ENCODE measurements at regions not wholly inside any gene's neighbourhood (a gene's known extent, or its start where the extent isn't known, plus 50 kb on each side); places are given as distances from the start of the nearest gene placed in this dataset.
"Not testable (repeated sequence)": the region's sequence is repeated elsewhere in the genome, so short reads cannot be mapped to it uniquely, and the experiment has no call there.

DNA sequence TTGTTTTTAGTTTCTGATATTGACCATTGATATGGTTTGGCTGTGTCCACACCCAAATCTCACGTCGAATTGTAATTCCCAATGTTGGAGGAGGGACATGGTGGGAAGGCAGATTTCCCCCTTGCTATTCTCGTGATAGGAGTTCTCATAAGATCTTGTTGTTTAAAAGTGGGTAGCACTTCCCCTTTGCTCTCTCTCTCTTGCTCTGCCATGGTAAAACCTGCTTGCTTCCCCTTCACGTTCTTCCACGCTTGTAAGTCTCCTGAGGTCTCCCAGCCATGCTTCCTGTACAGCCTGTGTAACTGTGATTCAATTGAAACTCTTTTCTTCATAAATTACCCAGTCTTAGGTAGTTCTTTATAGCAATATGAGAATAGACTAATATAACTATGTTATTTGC lies 203.6 kb upstream of the CHORDC1 start:
- H2AFZ ChIP-seq (ENCODE audit: insufficient read depth, low read depth, low read length, poor library complexity, severe bottlenecking) = no peak overlapping the region
- Mint-ChIP-seq H3K27me3 (ENCODE audit: low read depth in 3 of 3) (peaks cover 0 to 2% (median 0%) of the 10 kb centered on the region in 3 donors), H3K9me3 (peaks cover 0 to 6% (median 3%) of the 10 kb centered on the region in 7 donors), H3K4me1 (no peaks in the 10 kb centered on the region), H3K27ac (no peak overlapping the region), H3K4me3 (no peak overlapping the region), H3K36me3 (no peaks in the 10 kb centered on the region)
- H3K4me2 ChIP-seq (replicated peaks; ENCODE audit: extremely low read depth, low read length, poor library complexity, severe bottlenecking) = no peak overlapping the region
- H3K9ac ChIP-seq (ENCODE audit: insufficient read depth, low read length, poor library complexity, severe bottlenecking) = no peak overlapping the region
- H3K4me3 ChIP-seq (replicated peaks in 1 of 3; ENCODE audit: low read depth in 2 of 3, low read length in 3 of 3) = no peak overlapping the region
- H3K27ac ChIP-seq (ENCODE audit: low read depth in 1 of 2, low read length in 2 of 2) = no peak overlapping the region
- no peaks in the 10 kb centered on the region for H4K20me1 ChIP-seq (ENCODE audit: insufficient read depth, low read length)
- no CpG with 5 or more reads among the region's 5 CpGs for WGBS (ENCODE audit: insufficient coverage)
- DNase-seq = no peak
- H3K9me3 ChIP-seq (replicated peaks in 1 of 2; ENCODE audit: control insufficient read depth in 1 of 2, insufficient read depth in 1 of 2, low read length in 2 of 2) = no peaks in the 10 kb centered on the region
- no peaks in the 10 kb centered on the region for H3K79me2 ChIP-seq (ENCODE audit: insufficient read depth, low read length)
- no peaks in the 10 kb centered on the region for H3K36me3 ChIP-seq (replicated peaks in 1 of 2; ENCODE audit: control insufficient read depth in 1 of 2, insufficient read depth in 2 of 2, low read length in 2 of 2)
- no peaks in the 10 kb centered on the region for H3K27me3 ChIP-seq (ENCODE audit: control insufficient read depth in 2 of 2, insufficient read depth in 2 of 2, low read length in 2 of 2)
- TF ChIP-seq, protein P1, sequence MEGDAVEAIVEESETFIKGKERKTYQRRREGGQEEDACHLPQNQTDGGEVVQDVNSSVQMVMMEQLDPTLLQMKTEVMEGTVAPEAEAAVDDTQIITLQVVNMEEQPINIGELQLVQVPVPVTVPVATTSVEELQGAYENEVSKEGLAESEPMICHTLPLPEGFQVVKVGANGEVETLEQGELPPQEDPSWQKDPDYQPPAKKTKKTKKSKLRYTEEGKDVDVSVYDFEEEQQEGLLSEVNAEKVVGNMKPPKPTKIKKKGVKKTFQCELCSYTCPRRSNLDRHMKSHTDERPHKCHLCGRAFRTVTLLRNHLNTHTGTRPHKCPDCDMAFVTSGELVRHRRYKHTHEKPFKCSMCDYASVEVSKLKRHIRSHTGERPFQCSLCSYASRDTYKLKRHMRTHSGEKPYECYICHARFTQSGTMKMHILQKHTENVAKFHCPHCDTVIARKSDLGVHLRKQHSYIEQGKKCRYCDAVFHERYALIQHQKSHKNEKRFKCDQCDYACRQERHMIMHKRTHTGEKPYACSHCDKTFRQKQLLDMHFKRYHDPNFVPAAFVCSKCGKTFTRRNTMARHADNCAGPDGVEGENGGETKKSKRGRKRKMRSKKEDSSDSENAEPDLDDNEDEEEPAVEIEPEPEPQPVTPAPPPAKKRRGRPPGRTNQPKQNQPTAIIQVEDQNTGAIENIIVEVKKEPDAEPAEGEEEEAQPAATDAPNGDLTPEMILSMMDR (IDR thresholded peaks at IDR 0.05) = no peak
- intact Hi-C loops (cut with micrococcal nuclease) = no loop called here
- no peaks in the 10 kb centered on the region for H3K4me1 ChIP-seq (ENCODE audit: control insufficient read depth in 1 of 2, insufficient read depth in 2 of 2, low read length in 2 of 2)

DNA sequence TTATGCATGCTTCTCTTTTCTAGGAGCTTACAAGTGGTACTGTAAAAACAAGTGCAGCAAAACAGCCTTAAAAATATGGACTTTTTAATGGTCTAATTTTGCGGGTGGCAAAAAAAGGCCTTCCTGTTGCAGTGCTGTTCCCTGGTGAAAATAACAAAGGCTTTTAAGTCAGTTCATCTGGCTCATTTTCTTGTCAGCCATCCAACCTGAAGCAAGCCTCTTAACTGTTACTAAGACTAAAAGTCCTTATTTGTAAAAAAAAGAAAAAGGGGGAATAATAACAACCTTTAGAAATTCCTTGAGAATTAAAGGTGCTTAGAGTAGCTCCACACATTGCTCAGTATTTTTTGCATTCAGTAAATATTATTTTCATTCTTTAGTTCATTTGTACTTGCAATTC lies 200.5 kb upstream of the CHORDC1 start:
- TF ChIP-seq, protein P1 (IDR thresholded peaks at IDR 0.05) = no peak
- no peak overlapping the region for H3K27ac Mint-ChIP-seq

DNA sequence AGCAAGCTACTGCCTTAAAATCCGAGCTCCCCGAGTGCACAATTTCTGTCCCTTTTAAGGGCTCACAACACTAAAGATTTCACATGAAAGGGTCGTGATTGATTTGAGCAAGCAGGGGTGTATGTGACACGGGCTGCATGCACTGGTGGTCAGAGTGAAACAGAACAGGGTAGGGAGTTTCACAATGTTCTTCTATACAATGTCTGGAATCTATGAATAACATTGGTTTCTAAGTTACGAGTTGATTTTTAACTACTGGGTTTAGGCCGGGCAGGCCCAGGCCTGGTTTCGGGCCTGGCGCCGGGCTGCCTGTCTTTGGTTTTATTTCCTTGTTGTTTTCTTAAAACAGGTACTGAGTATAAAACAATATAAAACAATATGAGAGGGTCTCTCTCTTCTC lies 199.9 kb upstream of the CHORDC1 start:
- 92% methylated on average over 2 of the region's 9 CpGs for WGBS (ENCODE audit: insufficient coverage)
- H3K36me3 Mint-ChIP-seq; H4K20me1 ChIP-seq (ENCODE audit: insufficient read depth, low read length); intact Hi-C loops (cut with micrococcal nuclease); H3K4me1 ChIP-seq (ENCODE audit: control insufficient read depth in 1 of 2, insufficient read depth in 2 of 2, low read length in 2 of 2); H3K27ac Mint-ChIP-seq; H3K4me1 Mint-ChIP-seq; H3K4me3 Mint-ChIP-seq; DNase-seq; H3K9ac ChIP-seq (ENCODE audit: insufficient read depth, low read length, poor library complexity, severe bottlenecking); H3K36me3 ChIP-seq (replicated peaks in 1 of 2; ENCODE audit: control insufficient read depth in 1 of 2, insufficient read depth in 2 of 2, low read length in 2 of 2); H2AFZ ChIP-seq (ENCODE audit: insufficient read depth, low read depth, low read length, poor library complexity, severe bottlenecking); H3K27ac ChIP-seq (ENCODE audit: low read depth in 1 of 2, low read length in 2 of 2); H3K27me3 Mint-ChIP-seq (ENCODE audit: low read depth in 3 of 3); H3K27me3 ChIP-seq (ENCODE audit: control insufficient read depth in 2 of 2, insufficient read depth in 2 of 2, low read length in 2 of 2); H3K4me2 ChIP-seq (replicated peaks; ENCODE audit: extremely low read depth, low read length, poor library complexity, severe bottlenecking); H3K79me2 ChIP-seq (ENCODE audit: insufficient read depth, low read length); H3K9me3 Mint-ChIP-seq; H3K9me3 ChIP-seq (replicated peaks in 1 of 2; ENCODE audit: control insufficient read depth in 1 of 2, insufficient read depth in 1 of 2, low read length in 2 of 2); H3K4me3 ChIP-seq (replicated peaks in 1 of 3; ENCODE audit: low read depth in 2 of 3, low read length in 3 of 3): not testable (repeated sequence)

More for the DNA sequence above, 200.5 kb upstream of the CHORDC1 start:
- no peak overlapping the region for H3K27ac ChIP-seq (ENCODE audit: low read depth in 1 of 2, low read length in 2 of 2)
- Mint-ChIP-seq H3K36me3 (no peaks in the 10 kb centered on the region), H3K4me1 (no peaks in the 10 kb centered on the region), H3K4me3 (no peak overlapping the region), H3K9me3 (peaks cover 0 to 6% (median 3%) of the 10 kb centered on the region in 7 donors), H3K27me3 (ENCODE audit: low read depth in 3 of 3) (no peaks in the 10 kb centered on the region)
- no peak overlapping the region for H3K9ac ChIP-seq (ENCODE audit: insufficient read depth, low read length, poor library complexity, severe bottlenecking)
- no peaks in the 10 kb centered on the region for H3K9me3 ChIP-seq (replicated peaks in 1 of 2; ENCODE audit: control insufficient read depth in 1 of 2, insufficient read depth in 1 of 2, low read length in 2 of 2)
- no peaks in the 10 kb centered on the region for H3K4me1 ChIP-seq (ENCODE audit: control insufficient read depth in 1 of 2, insufficient read depth in 2 of 2, low read length in 2 of 2)
- no peak overlapping the region for H2AFZ ChIP-seq (ENCODE audit: insufficient read depth, low read depth, low read length, poor library complexity, severe bottlenecking)
- intact Hi-C loops (cut with micrococcal nuclease) = no loop called here
- no peak overlapping the region for H3K4me2 ChIP-seq (replicated peaks; ENCODE audit: extremely low read depth, low read length, poor library complexity, severe bottlenecking)
- H3K79me2 ChIP-seq (ENCODE audit: insufficient read depth, low read length) = no peaks in the 10 kb centered on the region
- 80% methylated on average over 1 of the region's 1 CpG for WGBS (ENCODE audit: insufficient coverage)
- H3K27me3 ChIP-seq (ENCODE audit: control insufficient read depth in 2 of 2, insufficient read depth in 2 of 2, low read length in 2 of 2) = no peaks in the 10 kb centered on the region
- no peaks in the 10 kb centered on the region for H3K36me3 ChIP-seq (replicated peaks in 1 of 2; ENCODE audit: control insufficient read depth in 1 of 2, insufficient read depth in 2 of 2, low read length in 2 of 2)
- no peaks in the 10 kb centered on the region for H4K20me1 ChIP-seq (ENCODE audit: insufficient read depth, low read length)
- no peak overlapping the region for H3K4me3 ChIP-seq (replicated peaks in 1 of 3; ENCODE audit: low read depth in 2 of 3, low read length in 3 of 3)
- no peak for DNase-seq

Measured in CD14-positive monocyte (primary cell).